Fibroblast of villous mesenchyme (primary cell): ENCODE measurements at regions not wholly inside any gene's neighbourhood (a gene's known extent, or its start where the extent isn't known, plus 50 kb on each side); places are given as distances from the start of the nearest gene placed in this dataset.

Source experiments
- DNase-seq: peaks from one replicate; pipeline ENCODE4 v3.0.0-alpha.2; 2010; ENCODE audit warnings: low read depth
- H3K4me3 ChIP-seq: 2 replicates; pipeline ENCODE4 v1.5.1; 2011; ENCODE audit warnings: low read depth, mild to moderate bottlenecking, low read length
- CTCF ChIP-seq: IDR thresholded peaks from 2 replicates; pipeline ENCODE4 v1.5.1; 2012; ENCODE audit warnings: low read depth, mild to moderate bottlenecking, low read length; ENCODE audit not compliant: insufficient read depth

GRCh38 chr2:107648781-107649404 is 177.8 kb upstream of the RGPD4 start:
- H3K4me3 ChIP-seq, result no peak overlapping the region
- no peak for TF ChIP-seq CTCF
- DNase-seq, result no peak

- no peak for DNase-seq
- no peak for TF ChIP-seq CTCF
- no peak overlapping the region for H3K4me3 ChIP-seq
Measured at GRCh38 chr2:107657049-107657448, 169.6 kb upstream of the RGPD4 start.

GRCh38 chr2:107663632-107664031 is 163.1 kb upstream of the RGPD4 start:
- DNase-seq, result no peak
- H3K4me3 ChIP-seq, result no peak overlapping the region
- no peak for TF ChIP-seq CTCF

GRCh38 chr2:107669335-107669734 is 157.4 kb upstream of the RGPD4 start:
- peak; percentile 17 for DNase-seq
- no peak overlapping the region for H3K4me3 ChIP-seq
- TF ChIP-seq CTCF, result peak; percentile 8

- TF ChIP-seq CTCF, result no peak
- H3K4me3 ChIP-seq, result no peak overlapping the region
- no peak for DNase-seq
Measured at GRCh38 chr2:107681936-107682335, 144.8 kb upstream of the RGPD4 start.

GRCh38 chr2:107684421-107684820 is 142.3 kb upstream of the RGPD4 start:
- H3K4me3 ChIP-seq, result no peak overlapping the region
- no peak for TF ChIP-seq CTCF
- DNase-seq, result no peak

GRCh38 chr2:107685421-107685986 is 141.2 kb upstream of the RGPD4 start:
- DNase-seq, result no peak
- H3K4me3 ChIP-seq, result no peak overlapping the region
- TF ChIP-seq CTCF, result no peak
